HG02763 (cell line): ENCODE measurements at regions not wholly inside any gene's neighbourhood (a gene's known extent, or its start where the extent isn't known, plus 50 kb on each side); places are given as distances from the start of the nearest gene placed in this dataset.

ENCODE experiments used
- ATAC-seq: cut with Tn5 transposase; IDR thresholded peaks from one replicate; pipeline ENCODE4 v1.9.1; 2021; ENCODE audit warnings: mild to moderate bottlenecking, moderate library complexity; ENCODE audit not compliant: unreplicated experiment

- no peak for ATAC-seq
Measured at GRCh38 chr2:67259556-67260342, 137.4 kb upstream of the ETAA1 start.

DNA sequence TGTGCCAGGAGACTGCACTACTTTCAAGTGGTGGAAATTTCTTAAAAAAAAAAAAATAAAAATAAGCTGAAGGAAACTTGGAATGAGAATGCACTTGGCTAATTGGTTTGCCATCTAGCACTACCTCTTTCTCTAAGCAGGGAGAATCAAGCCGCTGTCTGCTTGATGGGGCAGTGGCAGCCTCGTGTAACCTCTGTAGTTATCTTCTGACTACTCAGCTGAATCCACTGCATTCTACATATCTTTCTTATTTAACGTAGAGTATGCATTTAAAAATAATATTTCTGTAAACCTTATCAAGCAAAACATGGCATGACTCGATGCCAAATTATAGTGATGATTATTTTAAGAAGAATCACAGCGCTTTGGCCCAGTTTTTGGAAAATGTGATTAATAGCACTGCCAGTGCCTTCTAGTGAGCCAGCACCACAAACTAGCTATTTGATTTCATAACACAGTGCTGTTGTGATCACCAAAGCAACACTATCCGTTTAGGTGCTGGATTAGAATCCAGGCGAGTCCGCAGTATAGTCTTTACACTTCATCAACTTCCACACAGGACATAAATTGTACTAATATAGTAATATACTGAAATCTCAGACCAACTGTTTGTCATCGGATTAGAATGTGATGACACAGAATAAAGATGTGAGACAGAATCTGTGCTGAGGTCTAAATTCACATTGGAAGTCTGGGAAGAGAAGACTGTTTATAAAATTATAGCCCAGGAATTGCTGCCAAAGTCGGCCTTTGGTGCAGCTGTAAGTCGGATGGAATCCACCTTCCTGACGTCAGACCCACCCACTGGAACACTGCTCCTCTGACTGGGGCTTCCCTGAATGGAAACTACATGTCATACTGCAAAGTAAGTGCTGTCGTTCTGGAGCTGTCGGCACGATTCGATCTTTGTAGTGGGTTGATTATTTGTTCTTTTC is 136.5 kb upstream of the ETAA1 start:
- ATAC-seq = no peak

DNA sequence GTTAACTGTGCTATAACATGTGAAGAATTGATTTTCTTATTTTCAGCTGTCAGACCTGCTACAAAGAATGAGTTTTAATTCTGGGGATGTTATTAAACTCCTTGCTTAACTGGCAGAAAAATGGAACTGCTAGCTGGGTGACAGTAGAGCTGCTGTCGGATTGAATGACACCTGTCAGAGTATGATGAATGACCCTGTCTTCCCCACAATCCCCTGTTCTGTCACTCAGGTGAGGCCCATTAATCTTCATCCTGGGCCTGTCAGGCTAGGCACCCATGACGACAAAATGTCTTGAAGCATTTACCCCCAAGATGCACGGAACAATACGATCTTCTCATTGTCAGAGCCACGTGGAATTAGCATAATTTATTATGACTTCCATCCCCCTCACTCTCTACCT is 129.9 kb upstream of the ETAA1 start:
- no peak for ATAC-seq

GRCh38 chr2:67268797-67269196 is 128.3 kb upstream of the ETAA1 start:
- ATAC-seq = no peak

DNA sequence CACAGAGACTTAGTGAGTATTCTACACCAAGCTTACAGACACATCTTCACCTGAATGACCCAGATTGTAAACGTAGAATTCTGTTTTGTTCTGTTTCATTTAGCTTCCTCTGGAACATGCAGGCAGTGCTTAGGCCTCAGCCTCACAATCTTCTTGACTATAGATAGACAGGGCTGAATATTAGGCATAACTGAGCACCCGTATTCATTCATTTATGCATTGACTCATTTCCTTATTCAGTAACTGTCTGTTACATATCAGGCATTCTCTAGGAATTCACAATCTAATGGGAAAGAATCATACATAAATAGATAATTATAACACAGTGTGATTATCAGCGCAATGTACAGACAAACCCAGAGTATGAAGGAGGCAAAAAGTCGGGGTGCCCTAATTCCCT is 124.9 kb upstream of the ETAA1 start:
- ATAC-seq = no peak

DNA sequence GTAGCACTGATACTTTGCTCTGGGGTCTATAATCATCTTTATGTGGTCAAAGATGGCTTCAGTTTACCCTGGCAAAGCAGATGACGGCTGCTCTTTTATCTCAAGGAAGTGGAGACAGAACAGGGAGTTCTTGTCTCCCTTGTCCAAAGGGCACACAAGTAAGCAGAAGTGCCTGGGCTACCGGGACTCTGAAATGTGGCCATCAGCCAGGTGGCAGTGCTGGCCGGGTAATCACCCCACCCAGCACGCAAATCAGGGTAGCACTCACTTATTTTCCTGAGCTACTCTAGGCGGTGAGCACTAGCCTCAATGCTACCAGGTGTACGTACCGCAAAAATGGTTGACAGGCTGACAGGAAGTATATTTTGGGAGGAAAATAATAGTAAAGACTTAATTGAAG is 119.7 kb upstream of the ETAA1 start:
- no peak for ATAC-seq

DNA sequence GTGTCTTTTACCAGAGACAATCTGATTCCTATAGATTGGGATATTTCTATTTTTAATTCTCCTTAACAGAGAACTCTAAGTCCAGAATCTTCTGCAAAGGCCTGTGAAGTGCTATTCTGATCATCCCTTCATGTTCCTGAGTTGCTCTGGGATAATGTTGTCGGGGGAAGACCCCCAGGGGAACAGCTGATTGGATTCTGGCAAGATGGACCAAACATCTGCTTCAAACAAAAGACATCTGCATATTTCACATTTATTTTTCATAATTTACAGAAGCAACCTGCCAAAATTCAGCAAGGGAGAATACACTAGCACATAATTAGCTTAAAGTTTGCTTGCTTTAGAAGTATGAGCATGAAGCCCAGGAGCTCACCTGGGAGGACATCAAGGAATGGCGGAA is 116.0 kb upstream of the ETAA1 start:
- no peak for ATAC-seq

- ATAC-seq = no peak
Measured at GRCh38 chr2:67283641-67284040, 113.5 kb upstream of the ETAA1 start.

GRCh38 chr2:67286981-67287759 is 110.0 kb upstream of the ETAA1 start:
- no peak for ATAC-seq

DNA sequence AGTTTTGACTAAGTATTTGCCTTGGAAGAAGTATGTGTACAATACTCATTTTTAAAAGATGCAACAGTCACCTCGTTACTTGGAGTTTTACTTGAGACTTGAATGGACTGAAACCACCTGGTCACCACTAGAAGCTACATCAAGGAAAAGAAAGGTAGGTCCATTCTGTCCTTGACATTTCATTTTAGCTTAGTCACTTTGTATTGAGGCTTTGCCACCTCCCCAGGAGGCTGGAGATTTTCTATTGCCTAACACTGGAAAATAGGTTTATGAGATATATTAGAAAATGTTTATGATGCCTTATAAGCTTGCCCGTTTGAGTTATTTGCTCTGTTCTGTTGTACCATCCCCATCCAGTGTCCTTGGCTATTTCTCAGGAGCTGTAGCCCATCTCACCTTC is 107.9 kb upstream of the ETAA1 start:
- no peak for ATAC-seq

DNA sequence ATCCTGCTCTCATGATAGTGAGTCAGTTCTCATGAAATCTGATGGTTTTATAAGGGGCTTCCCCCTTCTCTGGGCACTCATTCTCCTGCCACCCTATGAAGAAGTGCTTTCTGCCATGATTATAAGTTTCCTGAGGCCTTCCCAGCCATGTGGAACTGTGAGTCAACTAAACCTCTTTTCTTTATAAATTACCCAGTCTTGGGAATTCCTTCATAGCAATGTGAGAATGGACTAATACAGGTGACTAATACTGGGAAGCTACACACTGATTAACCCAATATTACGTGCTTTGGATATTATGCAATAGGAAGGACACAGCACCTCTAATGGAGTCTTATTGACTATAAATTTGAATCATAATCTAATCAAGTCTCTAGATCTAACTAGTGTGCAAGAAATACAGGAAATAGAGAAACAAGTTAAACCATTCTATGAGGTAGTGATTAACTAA is 107.2 kb upstream of the ETAA1 start:
- no peak for ATAC-seq

DNA sequence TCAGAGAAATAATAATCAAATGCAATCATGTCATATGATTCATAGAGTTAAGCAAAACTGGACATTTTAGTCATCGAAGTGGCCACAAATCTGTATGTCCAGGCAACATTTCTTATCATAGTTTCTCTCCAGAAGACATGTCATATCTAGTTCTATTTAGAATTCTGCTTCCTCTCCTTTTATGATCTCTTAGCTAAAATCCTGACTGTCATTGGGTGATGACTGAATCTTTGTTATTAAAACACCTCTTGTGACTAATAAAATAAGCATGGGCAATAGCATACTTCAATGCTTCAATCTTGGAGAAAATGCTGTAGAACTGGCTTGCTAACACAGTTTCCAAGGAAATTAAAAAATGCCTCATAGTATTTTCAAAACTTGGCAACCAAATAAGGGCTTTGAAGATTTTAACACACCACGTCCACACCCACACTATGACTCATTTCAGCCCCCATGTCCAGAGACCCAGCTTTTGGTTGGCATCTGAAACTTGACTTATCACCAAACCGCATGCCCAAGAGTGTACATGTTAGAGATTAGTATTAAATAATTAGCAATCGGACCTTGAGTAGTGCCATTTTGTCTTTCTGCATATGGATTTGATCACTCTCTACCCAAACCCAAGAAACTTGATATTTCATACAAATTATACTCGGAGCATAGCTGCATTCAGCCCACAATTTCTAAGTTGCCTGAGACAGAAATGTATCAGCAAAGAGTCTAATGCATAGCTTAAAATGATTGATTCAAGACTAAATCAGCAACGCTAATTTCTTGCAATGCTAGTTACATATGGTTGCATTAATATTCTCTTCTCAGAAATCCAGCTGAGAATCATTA is 106.5 kb upstream of the ETAA1 start:
- no peak for ATAC-seq

GRCh38 chr2:67294218-67294617 is 102.9 kb upstream of the ETAA1 start:
- ATAC-seq = no peak

GRCh38 chr2:67295406-67295805 is 101.7 kb upstream of the ETAA1 start:
- ATAC-seq = no peak

GRCh38 chr2:67295851-67296250 is 101.3 kb upstream of the ETAA1 start:
- ATAC-seq = no peak

DNA sequence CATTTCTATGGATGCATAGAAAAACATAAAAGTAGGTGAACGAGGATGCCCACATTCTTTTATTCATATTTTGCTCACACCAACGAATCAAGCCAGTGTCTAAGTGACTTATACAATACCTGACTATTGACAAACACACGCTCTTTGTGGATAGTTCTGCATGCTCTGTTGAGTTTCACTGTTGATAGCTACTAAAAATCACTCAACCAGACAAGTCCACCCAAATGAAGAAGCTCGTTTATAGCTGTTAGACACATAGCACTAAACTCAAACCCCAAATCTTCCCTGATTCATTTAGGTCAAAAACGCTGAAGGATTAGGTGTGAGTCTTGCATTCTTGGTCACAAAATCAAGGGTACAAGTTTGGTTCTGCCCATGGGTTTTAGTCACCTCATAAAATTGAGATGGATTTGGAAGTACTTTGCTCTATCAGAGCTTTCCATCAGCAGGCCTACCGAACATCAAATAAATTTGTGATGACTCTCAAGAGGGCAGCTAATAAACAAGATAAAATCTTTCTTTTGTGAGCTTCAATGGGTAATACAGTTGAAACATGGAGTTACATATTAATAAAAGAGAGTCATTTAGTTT is 92.7 kb upstream of the ETAA1 start:
- no peak for ATAC-seq

DNA sequence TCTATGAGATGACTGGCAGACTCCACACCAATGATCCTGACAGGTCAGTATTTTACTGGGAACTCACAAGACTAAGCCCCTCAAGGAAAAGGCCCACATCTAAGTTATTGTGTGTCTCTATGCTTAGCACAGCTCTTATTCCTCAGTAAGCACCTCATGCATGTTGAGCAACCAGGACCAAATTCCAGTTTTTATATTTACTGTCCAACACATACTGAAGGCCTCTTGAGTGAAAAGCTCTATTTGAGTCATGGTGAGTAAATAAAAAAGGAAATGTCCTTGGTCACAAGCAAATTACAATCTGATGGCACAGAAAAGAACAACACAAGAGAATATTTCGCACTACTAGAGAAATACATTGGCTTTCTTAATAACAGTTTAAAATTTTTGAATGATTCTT is 87.9 kb upstream of the ETAA1 start:
- ATAC-seq = no peak

DNA sequence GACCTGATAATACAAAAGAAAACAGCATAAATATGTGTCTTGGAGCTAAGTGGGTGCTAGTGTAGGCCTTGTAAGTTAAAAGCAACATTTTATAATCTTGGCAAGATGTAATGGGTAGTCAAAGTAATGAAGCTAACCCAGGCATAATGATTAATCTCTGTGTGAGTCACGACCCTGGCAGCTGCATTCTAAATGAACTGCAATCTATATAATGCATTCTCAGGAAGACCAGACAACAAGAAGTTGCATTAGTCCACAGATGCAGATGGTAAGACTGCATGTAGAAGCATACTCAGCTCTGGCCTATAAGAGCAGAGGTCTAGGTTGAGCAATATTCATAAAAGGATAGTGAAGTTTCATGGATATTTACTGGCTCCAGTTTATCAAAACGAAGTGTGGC is 85.6 kb upstream of the ETAA1 start:
- ATAC-seq = no peak

DNA sequence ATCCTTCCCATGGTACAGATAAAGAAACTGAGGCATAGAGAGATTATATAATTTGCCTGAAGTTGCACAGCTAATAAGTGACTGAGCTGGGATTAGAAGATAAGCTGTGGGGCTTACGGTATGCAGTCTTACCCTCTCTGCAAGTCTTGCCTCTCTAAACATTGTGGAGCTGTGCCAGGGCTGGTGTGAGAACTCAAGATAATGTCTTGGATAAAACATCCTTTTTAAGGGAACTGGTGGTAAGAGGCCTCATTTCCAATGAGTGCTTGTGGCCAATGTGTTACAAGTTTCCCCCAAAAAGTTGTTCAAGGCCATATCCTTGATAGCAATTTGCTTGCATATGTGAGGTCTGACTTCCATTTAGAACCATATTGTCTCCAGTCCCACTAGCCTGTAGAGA is 84.3 kb upstream of the ETAA1 start:
- no peak for ATAC-seq

DNA sequence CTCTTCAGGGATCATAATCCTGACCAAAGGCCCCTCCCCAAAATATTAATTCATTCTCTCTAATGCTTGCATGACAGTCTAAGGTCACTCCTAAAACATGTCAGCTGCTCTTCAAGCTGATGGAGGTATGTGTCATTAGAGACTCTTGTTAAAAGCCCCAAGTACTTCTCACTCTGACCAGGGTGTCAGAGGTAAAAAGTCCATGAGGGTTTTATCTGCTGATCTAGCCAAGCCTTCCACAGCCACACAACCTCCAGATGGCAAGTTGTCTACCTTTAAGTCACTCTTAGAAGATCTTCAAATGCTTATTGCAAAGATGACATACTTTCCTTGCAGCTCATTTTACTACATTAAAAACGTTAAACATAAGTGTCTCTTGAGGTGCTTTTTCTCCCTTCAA is 83.6 kb upstream of the ETAA1 start:
- ATAC-seq = no peak
